Endothelial cell of umbilical vein (primary cell): ENCODE measurements at regions not wholly inside any gene's neighbourhood (a gene's known extent, or its start where the extent isn't known, plus 50 kb on each side); places are given as distances from the start of the nearest gene placed in this dataset.

Experiments
- EZH2 ChIP-seq: IDR thresholded peaks from 2 replicates; pipeline ENCODE4 v1.6.1; 2012; ENCODE audit warnings: borderline replicate concordance, low read depth, mild to moderate bottlenecking, moderate library complexity, low read length, inconsistent platforms; ENCODE audit not compliant: severe bottlenecking
- FOS ChIP-seq: IDR thresholded peaks from 2 replicates; pipeline ENCODE4 v1.6.1; 2011; ENCODE audit warnings: mild to moderate bottlenecking, low read length, moderate library complexity, borderline replicate concordance; ENCODE audit not compliant: insufficient read depth
- GATA2 ChIP-seq: IDR thresholded peaks from 2 replicates; pipeline ENCODE4 v1.7.0; 2011; ENCODE audit warnings: low read depth, mild to moderate bottlenecking, moderate library complexity, mixed read lengths, low read length; ENCODE audit not compliant: insufficient read length, insufficient read depth
- MAX ChIP-seq: IDR thresholded peaks from 2 replicates; pipeline ENCODE4 v1.6.1; 2011; ENCODE audit not compliant: insufficient read depth, insufficient read length
- MYC ChIP-seq: IDR thresholded peaks from one replicate; pipeline ENCODE4 v1.6.1; 2011; ENCODE audit warnings: mild to moderate bottlenecking, low read depth, low read length
- POLR2A ChIP-seq: IDR thresholded peaks from 2 replicates; pipeline ENCODE4 v1.6.1; 2012; ENCODE audit warnings: low read depth, mild to moderate bottlenecking, control low read depth, low read length
- POLR2AphosphoS5 ChIP-seq: IDR thresholded peaks from 2 replicates; pipeline ENCODE4 v1.6.1; 2012; ENCODE audit warnings: low read depth, mild to moderate bottlenecking, control low read depth, low read length, moderate library complexity; ENCODE audit not compliant: insufficient read depth
- TF ChIP-seq, protein P1 (sequence below), 2 donors: IDR thresholded peaks; 1 replicate in 1 of 2; 2 replicates in 1 of 2; pipeline ENCODE4 v1.5.1; 2011; ENCODE audit warnings: low read length in 2 of 2, mild to moderate bottlenecking in 2 of 2, moderate library complexity in 2 of 2, control low read depth in 1 of 2, inconsistent platforms in 1 of 2, low read depth in 1 of 2; ENCODE audit not compliant: insufficient read depth in 1 of 2; ENCODE audit errors: extremely low read depth in 1 of 2

DNA sequence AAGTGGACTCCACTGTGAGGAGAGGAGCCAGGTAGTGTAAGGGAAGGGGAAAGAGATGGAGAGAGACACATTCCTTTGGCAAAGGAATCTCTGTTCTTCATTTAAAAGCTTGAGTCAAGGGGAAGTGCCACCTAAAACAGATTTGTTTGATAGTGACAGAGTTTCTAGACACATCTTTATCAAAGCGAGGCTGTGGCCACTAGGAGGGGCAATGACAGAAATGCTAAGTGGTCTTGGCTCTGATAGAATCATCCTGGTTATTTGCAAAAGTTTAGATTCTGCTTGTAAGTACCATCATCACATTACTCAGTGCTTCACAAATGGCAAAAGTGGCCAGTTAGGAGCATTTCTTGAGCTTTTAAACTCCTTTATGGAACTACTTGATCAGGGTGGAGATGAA lies 261.4 kb downstream of the CNTN3 start:
- TF ChIP-seq, protein P1, sequence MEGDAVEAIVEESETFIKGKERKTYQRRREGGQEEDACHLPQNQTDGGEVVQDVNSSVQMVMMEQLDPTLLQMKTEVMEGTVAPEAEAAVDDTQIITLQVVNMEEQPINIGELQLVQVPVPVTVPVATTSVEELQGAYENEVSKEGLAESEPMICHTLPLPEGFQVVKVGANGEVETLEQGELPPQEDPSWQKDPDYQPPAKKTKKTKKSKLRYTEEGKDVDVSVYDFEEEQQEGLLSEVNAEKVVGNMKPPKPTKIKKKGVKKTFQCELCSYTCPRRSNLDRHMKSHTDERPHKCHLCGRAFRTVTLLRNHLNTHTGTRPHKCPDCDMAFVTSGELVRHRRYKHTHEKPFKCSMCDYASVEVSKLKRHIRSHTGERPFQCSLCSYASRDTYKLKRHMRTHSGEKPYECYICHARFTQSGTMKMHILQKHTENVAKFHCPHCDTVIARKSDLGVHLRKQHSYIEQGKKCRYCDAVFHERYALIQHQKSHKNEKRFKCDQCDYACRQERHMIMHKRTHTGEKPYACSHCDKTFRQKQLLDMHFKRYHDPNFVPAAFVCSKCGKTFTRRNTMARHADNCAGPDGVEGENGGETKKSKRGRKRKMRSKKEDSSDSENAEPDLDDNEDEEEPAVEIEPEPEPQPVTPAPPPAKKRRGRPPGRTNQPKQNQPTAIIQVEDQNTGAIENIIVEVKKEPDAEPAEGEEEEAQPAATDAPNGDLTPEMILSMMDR (IDR thresholded peaks at IDR 0.05; ENCODE audit: extremely low read depth in 1 of 2, insufficient read depth in 1 of 2, low read depth in 1 of 2, low read length in 2 of 2) = no peak
- TF ChIP-seq MAX (no peak), EZH2 (no peak), FOS (no peak), POLR2A (no peak), POLR2AphosphoS5 (no peak), MYC (no peak), GATA2 (no peak)
